ENCODE measurements at regions not wholly inside any gene's neighbourhood (a gene's known extent, or its start where the extent isn't known, plus 50 kb on each side); places are given as distances from the start of the nearest gene placed in this dataset.
"Not testable (repeated sequence)": the region's sequence is repeated elsewhere in the genome, so short reads cannot be mapped to it uniquely, and the experiment has no call there.

DNA sequence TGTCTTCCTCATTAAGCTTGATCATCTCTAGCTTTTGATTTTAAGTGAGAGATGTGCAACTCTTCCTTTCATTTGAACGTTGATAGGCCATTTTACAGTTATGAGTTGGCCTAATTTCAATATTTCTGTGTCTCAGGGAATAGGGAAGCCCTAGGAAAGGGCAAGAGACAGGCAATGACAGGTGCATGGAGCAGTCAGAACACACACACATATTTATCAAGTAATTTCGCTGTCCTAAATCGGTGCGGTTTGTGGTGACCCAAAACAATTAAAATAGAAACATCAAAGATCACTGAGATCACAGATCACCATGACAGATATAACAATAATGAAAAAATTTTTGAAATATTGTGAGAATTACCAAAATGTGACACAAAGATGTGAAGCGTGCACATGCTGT, 87.7 kb upstream of the LSM6 start:
- H3K4me3 ChIP-seq (ENCODE audit: low read depth, low read length), result no peak overlapping the region
- no peak for DNase-seq (ENCODE audit: low read depth)

DNA sequence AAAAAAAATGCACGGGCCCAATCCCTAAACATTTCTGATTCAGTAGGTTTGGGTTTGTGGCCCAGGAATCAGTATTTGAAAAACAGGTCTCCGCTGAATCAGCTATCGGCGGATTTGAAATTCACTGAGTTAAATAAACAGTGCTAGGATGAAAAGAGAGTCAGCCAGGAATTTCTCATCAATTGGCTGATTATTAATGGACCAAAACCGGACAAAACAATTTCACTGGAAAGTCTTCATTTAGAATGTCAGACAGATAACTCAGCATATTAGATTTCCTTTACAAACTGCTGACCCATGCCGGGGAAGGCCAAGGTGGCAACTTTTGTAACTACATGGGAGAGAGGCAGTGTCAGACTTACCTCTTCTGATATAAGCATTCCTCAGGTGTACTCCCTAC, 99.4 kb upstream of the LSM6 start:
- DNase-seq (ENCODE audit: low read depth), result no peak
- no peak overlapping the region for H3K4me3 ChIP-seq (ENCODE audit: low read depth, low read length)

DNA sequence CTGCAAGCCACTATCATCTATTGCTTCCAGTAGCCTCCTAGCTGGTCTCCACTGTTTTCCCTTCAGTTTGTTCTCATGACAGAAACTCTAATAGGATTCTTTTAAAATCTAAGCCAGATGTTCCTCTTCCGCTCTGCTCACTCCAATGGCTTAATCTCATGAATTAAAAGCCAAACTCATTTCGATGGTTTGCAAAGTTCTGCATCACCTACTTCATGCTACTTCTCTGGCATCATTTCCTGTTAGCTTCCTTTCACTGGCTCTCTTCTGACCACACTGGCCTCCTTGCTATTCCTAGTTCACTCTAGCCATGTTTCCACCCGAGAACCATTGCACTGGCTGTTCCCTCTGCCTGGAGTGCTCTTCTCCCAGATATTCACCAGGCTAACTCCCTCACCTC, 102.0 kb upstream of the LSM6 start:
- H3K4me3 ChIP-seq (ENCODE audit: low read depth, low read length), result no peak overlapping the region
- DNase-seq (ENCODE audit: low read depth), result no peak

DNA sequence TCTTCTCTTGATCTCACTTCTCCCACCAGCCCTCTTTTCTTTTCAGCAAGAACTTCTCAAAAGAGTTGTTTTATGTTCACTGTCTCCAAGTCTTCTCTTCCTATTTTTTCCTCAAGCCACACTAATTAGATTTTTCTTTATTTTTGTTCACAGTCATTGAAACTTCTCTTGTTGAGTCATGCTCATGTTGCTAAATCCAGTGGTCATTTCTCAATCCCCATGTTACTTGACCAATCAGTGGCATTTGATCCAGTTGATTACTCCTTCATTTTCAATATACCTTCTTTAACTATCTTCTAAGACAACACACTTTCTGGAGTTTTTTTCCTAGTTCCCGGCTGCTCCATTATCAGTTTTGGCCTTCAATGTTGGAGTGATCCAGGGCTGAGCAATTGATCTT, 103.1 kb upstream of the LSM6 start:
- peak; percentile 3 for DNase-seq (ENCODE audit: low read depth)
- no peak overlapping the region for H3K4me3 ChIP-seq (ENCODE audit: low read depth, low read length)

DNA sequence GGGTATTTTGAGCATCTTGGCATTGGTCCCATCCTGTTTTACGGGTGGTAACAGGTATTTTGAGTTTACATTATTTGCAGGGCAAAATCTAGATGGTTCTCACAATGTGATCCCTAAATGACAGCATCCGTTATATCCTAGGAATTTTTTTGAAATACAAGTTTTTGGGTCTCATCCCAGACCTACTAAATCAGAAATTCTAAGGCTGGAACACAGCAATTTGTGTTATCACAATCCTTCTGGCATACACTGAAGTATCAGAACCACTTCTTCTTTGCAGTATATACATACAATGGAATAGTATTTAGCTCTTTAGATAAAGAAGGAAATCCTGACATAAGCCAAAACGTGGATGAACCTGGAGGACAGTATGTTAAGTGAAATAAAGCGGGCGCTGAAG, 104.1 kb upstream of the LSM6 start:
- DNase-seq (ENCODE audit: low read depth), result no peak
- no peak overlapping the region for H3K4me3 ChIP-seq (ENCODE audit: low read depth, low read length)

DNA sequence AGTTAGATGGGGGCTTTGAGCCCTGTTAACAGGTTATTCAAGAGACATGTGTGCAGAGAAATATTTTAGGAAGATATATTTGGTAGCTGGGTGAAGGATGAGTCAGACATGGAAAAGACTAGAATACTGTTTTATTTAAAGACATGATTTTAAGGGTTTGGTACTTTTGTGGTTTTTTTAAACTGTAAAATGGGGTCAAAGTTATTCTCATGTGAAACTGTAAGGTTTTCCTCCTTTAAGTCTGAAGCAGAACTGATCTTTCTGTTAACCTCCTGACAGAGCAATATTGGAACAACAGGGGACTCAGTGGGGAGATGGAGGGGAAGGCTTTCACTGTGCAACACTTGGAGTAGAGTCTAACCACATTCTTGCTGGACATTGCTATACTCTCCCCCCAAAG, 112.4 kb upstream of the LSM6 start:
- DNase-seq (ENCODE audit: low read depth), result no peak
- no peak overlapping the region for H3K4me3 ChIP-seq (ENCODE audit: low read depth, low read length)

DNA sequence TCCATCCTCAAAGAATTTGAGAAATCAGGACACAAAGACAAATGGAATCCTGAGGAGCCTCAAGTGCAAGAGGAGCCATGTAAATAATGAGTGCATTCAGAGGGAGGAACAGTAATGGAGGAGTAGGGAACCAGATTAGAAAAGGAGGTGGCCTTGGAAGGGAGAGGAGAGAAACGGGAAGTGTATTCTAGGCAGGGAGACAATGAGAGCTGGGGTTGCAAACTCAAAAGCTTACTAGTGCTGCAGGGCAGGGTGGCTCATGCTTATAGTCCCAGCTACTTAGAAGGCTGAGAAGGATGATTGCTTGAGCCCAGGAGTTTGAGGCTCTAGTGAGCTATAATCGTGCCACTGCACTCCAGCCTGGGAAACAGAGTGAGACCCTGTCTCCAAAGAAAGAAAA, 113.2 kb upstream of the LSM6 start:
- no peak for DNase-seq (ENCODE audit: low read depth)
- no peak overlapping the region for H3K4me3 ChIP-seq (ENCODE audit: low read depth, low read length)

DNA sequence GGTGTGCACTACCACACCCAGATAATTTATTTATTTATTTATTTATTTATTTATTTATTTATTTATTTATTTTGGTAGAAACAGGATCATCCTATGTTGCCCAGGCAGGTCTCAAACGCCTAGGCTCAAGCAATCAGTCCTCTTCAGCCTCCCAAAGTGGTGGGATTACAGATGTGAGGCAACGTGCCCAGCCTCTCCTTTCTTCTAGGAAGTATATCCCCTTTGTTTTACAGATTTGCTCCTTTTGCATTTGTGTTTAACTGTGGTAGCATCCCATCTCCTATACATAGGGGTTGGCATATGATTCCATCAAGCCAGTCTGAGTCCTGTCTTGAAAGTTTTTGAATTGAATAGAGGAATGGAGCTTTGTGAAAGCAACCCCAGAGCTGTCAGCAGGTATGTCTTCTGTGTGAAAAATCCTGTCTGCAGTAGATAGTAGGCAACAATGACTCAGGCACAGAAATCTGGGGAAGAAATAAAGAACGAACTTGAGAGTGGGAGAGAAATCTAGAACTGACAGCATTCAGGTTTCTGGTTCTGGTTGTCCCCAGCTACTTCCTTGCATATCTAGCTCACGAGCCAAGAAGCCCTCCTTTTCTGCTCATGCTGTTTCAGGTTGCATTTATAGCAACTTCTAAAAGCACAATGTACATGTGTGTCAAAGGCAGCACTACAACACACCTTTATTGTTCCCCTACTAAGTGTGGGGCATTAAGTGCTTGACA, 113.7 kb upstream of the LSM6 start:
- H3K4me3 ChIP-seq (ENCODE audit: low read depth, low read length), result no peak overlapping the region
- no peak for DNase-seq (ENCODE audit: low read depth)

DNA sequence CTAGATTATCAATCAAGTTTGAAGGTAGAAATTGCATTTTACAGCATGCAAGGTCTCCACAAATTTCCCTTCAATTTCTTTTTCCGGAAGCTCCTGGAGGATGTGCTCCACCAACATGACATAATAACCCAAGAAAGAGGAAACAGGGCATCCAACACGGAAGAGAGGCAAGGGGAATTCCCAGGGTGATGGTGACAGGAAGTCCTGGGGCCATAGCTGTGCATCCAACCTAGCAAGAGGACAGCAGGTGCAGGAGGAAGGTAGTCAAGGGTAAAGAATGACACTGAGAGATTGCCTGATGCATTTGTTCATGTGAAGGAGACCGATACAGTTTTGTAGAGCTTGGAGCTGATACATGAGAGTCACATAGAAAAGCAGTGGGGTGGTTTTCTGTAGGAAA, 115.7 kb upstream of the LSM6 start:
- H3K4me3 ChIP-seq (ENCODE audit: low read depth, low read length), result no peak overlapping the region
- DNase-seq (ENCODE audit: low read depth), result no peak

DNA sequence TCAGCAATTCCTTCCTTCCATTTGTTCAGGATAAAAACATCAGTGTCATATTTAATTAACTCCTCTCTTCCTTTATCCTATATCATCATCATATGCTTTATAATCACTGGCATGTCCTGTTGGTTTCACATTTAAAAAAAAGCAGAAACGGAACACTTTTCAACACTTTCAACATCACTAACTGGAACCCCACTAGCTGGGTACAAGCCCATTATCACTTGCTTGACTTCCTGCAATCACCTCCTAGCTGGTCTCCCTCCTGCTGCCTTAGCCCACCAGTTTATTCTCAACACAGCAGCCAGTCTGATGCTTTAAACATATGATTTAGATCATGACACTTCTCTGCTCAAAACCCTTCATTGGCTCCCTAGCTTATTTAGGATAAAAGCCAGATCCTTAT, 116.4 kb upstream of the LSM6 start:
- H3K4me3 ChIP-seq (ENCODE audit: low read depth, low read length), result no peak overlapping the region
- no peak for DNase-seq (ENCODE audit: low read depth)

DNA sequence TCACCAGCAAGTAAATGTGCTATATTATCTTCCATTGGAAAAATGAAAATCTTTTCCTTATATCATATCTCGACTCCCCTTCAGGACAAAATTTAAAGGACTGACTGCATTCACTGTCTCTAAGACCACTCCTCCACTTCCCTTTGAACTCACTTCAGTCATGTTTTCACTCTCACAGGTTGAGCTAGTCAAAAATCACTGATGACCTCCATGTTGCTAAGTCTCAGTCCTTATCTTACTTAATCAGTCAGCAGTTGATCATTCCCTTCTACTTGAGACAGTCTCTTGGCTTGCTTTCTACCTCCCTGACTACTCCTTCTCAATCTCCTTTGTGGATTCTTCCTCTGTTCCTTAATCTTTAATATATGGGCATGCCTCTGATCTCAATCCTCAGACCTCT, 117.0 kb upstream of the LSM6 start:
- DNase-seq (ENCODE audit: low read depth), result no peak
- no peak overlapping the region for H3K4me3 ChIP-seq (ENCODE audit: low read depth, low read length)

DNA sequence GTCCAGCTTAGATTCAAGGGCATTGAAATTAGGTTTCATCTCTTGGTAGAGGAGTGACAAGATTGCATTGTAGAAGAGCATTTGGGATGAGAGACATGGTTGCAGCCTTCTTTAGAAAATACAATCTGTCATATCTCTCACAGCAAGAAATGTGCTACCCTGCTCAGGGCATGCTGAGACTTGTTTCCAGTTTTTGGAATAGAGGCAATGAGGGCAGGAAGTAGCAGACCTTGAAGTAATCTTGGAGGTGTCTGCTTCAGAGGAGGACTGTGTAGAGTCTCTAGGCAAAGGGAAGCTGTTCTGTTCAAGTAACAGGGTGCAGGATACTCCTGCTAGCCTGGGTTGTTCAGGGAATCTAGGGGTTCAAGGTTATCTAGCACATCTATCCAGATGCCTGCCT, 116.1 kb upstream of the ZNF827 start:
- H3K4me3 ChIP-seq (ENCODE audit: low read depth, low read length), result no peak overlapping the region
- DNase-seq (ENCODE audit: low read depth), result no peak

DNA sequence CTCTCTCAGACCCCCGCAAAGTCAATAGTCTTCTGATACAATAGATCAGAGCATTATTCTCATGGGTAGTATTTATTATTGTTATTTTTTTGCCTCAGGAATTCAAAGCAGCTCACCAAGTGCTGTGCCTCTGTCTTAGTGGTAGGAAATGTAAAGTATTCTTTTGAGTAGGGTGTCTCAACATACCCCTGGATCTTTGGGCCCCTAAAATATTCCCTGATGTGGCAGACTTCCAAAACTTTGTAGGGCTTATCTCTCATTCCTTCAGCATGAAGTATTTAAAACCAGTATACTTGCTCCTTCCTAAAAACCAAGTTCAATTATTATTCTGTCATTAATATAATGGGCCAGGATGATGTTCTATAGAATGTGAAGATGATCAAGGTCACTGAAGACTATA, 115.3 kb upstream of the ZNF827 start:
- no peak overlapping the region for H3K4me3 ChIP-seq (ENCODE audit: low read depth, low read length)
- DNase-seq (ENCODE audit: low read depth), result no peak

DNA sequence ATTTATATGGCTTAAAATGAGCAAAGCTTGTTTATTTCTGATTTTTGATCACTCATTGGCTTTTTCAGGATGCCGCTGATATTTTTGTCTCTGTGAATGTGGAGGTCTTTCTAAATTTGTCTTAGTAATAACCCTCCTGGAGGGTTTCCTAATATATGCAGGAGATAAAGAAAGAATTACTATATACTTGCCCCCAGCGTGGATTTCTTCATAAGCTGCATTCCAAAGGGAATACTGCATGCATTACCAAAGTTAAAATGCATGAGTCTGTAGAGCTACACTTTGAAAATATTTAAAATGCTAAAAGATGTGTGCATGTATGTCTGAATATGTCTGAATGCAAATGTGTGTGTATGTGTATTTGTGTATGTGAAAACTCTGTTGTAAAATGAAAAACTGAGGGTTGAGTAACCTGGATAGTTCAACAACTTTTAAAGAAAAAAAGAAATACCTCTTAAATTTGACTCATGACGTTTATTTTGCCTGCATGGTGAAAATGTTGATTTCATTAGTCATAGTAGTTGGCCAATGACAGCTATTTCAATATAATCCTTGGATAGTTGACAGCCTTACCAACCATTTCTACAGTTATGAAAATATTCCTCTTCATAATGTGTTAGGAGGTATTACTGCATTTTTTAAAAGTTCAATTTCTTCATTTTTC, 113.2 kb upstream of the ZNF827 start:
- peak; percentile 32 for DNase-seq (ENCODE audit: low read depth)
- no peak overlapping the region for H3K4me3 ChIP-seq (ENCODE audit: low read depth, low read length)

DNA sequence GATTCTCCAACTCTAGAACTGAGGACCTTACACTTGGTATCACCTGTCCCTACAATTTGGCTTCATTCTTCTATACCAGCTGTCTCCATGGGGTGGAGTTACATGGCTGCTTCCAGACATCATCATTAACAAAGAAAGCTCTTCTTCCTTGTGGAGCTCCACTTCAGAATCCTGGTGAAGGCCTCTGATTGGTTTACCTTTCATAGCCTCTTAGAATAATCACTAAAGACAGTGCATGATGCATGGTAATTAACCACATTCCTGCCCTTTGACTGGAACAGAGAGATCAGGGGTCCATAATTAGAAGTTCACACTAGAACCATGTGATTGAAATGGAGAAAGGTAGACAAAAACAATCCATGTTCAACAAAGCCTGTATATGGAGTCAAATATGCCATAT, 112.6 kb upstream of the ZNF827 start:
- no peak for DNase-seq (ENCODE audit: low read depth)
- H3K4me3 ChIP-seq (ENCODE audit: low read depth, low read length), result no peak overlapping the region

DNA sequence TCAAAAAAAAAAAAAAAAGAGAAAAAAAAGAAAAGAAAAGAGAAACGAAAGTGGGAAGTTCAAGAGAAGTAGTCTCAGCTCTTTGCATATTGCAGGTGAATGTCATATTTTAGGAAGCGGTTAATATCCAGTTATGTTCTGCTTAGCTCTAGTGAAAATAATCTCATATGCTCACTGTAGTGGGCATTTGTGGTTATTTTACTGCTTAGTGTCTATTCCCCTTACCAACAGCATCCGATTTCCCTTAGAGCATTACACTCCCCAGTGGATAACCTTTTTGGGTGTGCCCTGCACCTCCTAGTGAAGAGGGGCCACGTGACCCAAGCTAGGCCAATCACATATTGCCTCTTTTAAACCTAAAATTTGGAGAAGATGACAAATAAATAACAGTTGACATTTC, 111.2 kb upstream of the ZNF827 start:
- no peak overlapping the region for H3K4me3 ChIP-seq (ENCODE audit: low read depth, low read length)
- DNase-seq (ENCODE audit: low read depth), result no peak

DNA sequence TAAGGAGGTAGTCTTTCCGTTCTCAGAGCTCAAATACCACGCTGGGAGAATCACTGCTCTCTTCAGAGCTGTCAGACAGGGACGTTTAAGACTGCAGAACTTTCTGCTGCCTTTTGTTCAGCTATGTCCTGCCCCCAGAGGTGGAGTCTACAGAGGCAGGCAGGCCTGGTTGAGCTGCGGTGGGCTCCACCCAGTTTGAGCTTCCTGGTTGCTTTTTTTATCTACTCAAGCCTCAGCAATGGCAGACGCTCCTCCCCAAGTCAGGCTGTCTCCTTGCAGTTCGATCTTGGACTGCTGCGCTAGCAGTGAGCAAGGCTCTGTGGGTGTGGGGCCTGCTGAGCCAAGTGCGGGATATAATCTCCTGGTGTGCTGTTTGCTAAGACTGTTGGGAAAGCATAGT, 109.1 kb upstream of the ZNF827 start:
- not testable (repeated sequence) for H3K4me3 ChIP-seq (ENCODE audit: low read depth, low read length)

DNA sequence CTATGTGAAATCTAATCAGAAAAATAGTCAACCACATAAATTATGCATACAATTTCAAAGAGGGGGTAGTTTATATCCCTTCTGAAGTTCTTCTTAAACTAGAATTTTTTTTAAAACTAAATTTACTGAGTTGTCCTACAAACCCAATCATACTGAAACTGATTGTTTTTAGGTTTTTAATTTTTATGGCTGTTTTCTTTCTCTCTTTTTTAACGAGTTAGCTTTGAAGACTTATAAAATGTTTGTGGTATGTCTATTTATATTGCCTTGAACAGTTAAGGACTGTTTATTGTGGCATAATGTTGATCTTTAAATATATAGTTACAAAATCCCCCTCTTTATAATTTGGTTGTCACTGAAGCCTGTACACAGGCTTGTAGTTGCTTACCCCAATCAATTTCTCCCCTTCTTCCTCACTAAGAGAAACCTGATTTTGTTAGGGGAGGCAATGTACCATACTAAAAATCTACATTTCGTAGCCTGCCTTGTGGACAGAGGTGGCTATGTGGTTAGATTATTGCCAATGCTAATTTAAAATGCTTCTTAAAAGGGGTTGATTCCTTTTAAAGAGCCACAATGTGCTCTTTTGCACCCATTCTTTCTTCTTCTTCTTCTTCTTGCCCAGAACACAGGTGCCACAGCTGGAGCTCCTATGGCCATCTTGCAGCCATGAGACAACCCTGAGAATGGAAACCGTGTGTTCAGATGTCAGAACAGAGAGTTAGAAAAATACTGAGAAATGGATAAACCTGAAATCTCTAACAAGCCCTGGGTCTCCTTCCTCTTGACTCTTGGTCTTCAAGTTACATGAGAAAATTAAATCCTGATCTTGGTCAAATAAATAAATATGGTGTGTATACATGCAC, 102.7 kb upstream of the ZNF827 start:
- DNase-seq (ENCODE audit: low read depth), result no peak
- H3K4me3 ChIP-seq (ENCODE audit: low read depth, low read length), result no peak overlapping the region

More for the DNA sequence above, 109.1 kb upstream of the ZNF827 start:
- not testable (repeated sequence) for DNase-seq (ENCODE audit: low read depth)

DNA sequence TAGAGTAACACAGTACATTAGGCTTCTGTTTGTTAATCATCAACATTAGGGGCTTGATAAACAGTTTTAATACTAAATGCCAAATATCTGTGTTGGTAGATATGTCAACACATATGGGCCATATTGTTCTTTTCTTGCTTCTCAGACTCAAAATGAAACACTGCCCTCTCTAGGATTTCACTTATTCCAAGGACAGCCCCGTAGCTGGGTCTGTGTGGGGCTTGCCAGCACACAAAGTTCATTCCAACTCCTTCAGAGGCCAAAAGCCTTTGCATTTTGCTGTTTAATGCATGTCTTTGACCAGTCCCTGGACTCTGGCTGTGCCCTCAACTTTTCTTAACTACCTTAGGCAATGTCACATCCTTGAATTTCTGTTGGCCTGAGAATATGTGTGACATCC, 102.0 kb upstream of the ZNF827 start:
- DNase-seq (ENCODE audit: low read depth), result no peak
- no peak overlapping the region for H3K4me3 ChIP-seq (ENCODE audit: low read depth, low read length)

DNA sequence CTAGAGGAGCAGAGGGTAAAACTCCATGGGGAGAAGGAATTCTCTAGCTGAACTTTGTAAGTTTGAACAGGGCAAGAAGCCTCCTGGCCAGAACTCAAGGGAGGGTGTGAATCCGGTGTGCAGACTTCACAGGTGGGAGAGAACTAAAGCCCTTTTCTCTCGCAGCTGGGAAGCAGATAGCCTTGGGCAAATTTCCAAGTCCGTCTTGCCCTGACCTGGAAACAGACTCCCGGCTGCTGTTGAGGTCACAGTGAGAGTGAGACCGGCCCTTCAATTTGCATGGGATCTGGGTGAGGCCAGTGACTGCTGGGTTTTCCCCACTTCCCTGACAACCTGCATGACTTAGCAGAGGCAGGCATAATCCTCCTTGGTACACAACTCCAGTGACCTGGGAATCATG, 94.5 kb upstream of the ZNF827 start:
- no peak overlapping the region for H3K4me3 ChIP-seq (ENCODE audit: low read depth, low read length)
- no peak for DNase-seq (ENCODE audit: low read depth)
